Astrocyte (in vitro differentiated cells and primary cell): ENCODE measurements at regions not wholly inside any gene's neighbourhood (a gene's known extent, or its start where the extent isn't known, plus 50 kb on each side); places are given as distances from the start of the nearest gene placed in this dataset.
A peak's percentile ranks its signal among the peaks of the same experiment; 100 is the strongest.

ENCODE experiments used
- DNase-seq: peaks from one replicate; pipeline ENCODE4 v3.0.0-alpha.2; 2010; ENCODE audit warnings: low read depth
- FAIRE-seq: peaks from 2 replicates; lab custom pipeline; 2011; peaks lifted over from hg19 to GRCh38; lab: Jason Lieb, UNC
- H2AFZ ChIP-seq: 2 replicates; pipeline ENCODE4 v1.6.0; 2012; ENCODE audit warnings: low read depth, low read length, inconsistent platforms
- H3K27ac ChIP-seq: 2 replicates; pipeline ENCODE4 v1.5.1; 2011; ENCODE audit warnings: low read depth, low read length, inconsistent platforms
- H3K27me3 ChIP-seq: 2 replicates; pipeline ENCODE4 v1.6.0; 2011; ENCODE audit warnings: low read length, inconsistent platforms; ENCODE audit not compliant: insufficient read depth
- H3K36me3 ChIP-seq: 2 replicates; pipeline ENCODE4 v1.5.1; 2011; ENCODE audit warnings: low read length, inconsistent platforms; ENCODE audit not compliant: insufficient read depth
- H3K4me1 ChIP-seq: 2 replicates; pipeline ENCODE4 v1.5.1; 2011; ENCODE audit warnings: low read length, inconsistent platforms; ENCODE audit not compliant: insufficient read depth
- H3K4me2 ChIP-seq: 2 replicates; pipeline ENCODE4 v1.6.0; 2012; ENCODE audit warnings: low read length, inconsistent platforms
- H3K4me3 ChIP-seq: 2 replicates; pipeline ENCODE4 v1.5.1; 2011; ENCODE audit warnings: low read depth, mild to moderate bottlenecking, low read length, inconsistent platforms; ENCODE audit not compliant: insufficient read depth
- H3K79me2 ChIP-seq: 2 replicates; pipeline ENCODE4 v1.6.0; 2012; ENCODE audit warnings: mild to moderate bottlenecking, low read length, inconsistent platforms; ENCODE audit not compliant: insufficient read depth
- H3K9ac ChIP-seq: 2 replicates; pipeline ENCODE4 v1.6.0; 2012; ENCODE audit warnings: mild to moderate bottlenecking, low read length, inconsistent platforms
- H3K9me3 ChIP-seq: 2 replicates; pipeline ENCODE4 v1.5.1; 2012; ENCODE audit warnings: low read depth, mild to moderate bottlenecking, low read length, inconsistent platforms; ENCODE audit not compliant: insufficient read depth
- H4K20me1 ChIP-seq: 2 replicates; pipeline ENCODE4 v1.6.0; 2012; ENCODE audit warnings: low read length, inconsistent platforms; ENCODE audit not compliant: insufficient read depth
- H3K27ac Mint-ChIP-seq: one replicate; pipeline ENCODE4 v1.8.0; 2021; ENCODE audit warnings: mild to moderate bottlenecking, mixed read lengths; ENCODE audit not compliant: unreplicated experiment
- H3K27me3 Mint-ChIP-seq: one replicate; pipeline ENCODE4 v1.8.0; 2021; ENCODE audit warnings: low read depth, mixed read lengths; ENCODE audit not compliant: unreplicated experiment
- H3K36me3 Mint-ChIP-seq: one replicate; pipeline ENCODE4 v1.8.0; 2021; ENCODE audit warnings: low read depth, mixed read lengths; ENCODE audit not compliant: unreplicated experiment
- H3K4me1 Mint-ChIP-seq: one replicate; pipeline ENCODE4 v1.8.0; 2021; ENCODE audit warnings: low read depth, mixed read lengths; ENCODE audit not compliant: unreplicated experiment
- H3K4me3 Mint-ChIP-seq: one replicate; pipeline ENCODE4 v1.8.0; 2021; ENCODE audit warnings: mild to moderate bottlenecking, moderate library complexity, mixed read lengths; ENCODE audit not compliant: unreplicated experiment
- H3K9me3 Mint-ChIP-seq: one replicate; pipeline ENCODE4 v1.8.0; 2021; ENCODE audit warnings: mild to moderate bottlenecking, mixed read lengths; ENCODE audit not compliant: unreplicated experiment
- CTCF ChIP-seq: IDR thresholded peaks from 2 replicates; pipeline ENCODE4 v1.5.1; 2011; ENCODE audit warnings: low read depth, mild to moderate bottlenecking, inconsistent platforms, low read length, moderate library complexity; ENCODE audit not compliant: insufficient read depth
- EZH2 ChIP-seq: IDR thresholded peaks from 2 replicates; pipeline ENCODE4 v1.6.1; 2012; ENCODE audit warnings: mild to moderate bottlenecking, low read length, inconsistent platforms; ENCODE audit not compliant: insufficient read depth

GRCh38 chr1:219427989-219428388, 184.9 kb downstream of the ZC3H11B start:
- no peak overlapping the region for H3K4me3 Mint-ChIP-seq
- Histone ChIP-seq H3K27me3 (no peaks in the 10 kb centered on the region), H3K4me1 (peaks cover 3% of the 10 kb centered on the region), H3K4me3 (no peak overlapping the region), H4K20me1 (no peaks in the 10 kb centered on the region), H3K9ac (no peak overlapping the region), H3K27ac (no peak overlapping the region), H3K4me2 (no peak overlapping the region), H2AFZ (no peak overlapping the region), H3K79me2 (no peaks in the 10 kb centered on the region), H3K9me3 (no peaks in the 10 kb centered on the region), H3K36me3 (no peaks in the 10 kb centered on the region)
- no peaks in the 10 kb centered on the region for H3K27me3 Mint-ChIP-seq
- no peaks in the 10 kb centered on the region for H3K9me3 Mint-ChIP-seq
- FAIRE-seq (no peak), DNase-seq (peak; percentile 47)
- TF ChIP-seq CTCF (no peak), EZH2 (no peak)
- H3K36me3 Mint-ChIP-seq, result no peaks in the 10 kb centered on the region
- peaks cover 3% of the 10 kb centered on the region for H3K4me1 Mint-ChIP-seq
- H3K27ac Mint-ChIP-seq, result no peak overlapping the region

GRCh38 chr1:219427403-219427802, 185.5 kb downstream of the ZC3H11B start:
- H3K4me1 ChIP-seq, result peaks cover 5% of the 10 kb centered on the region
- H3K9me3 ChIP-seq, result no peaks in the 10 kb centered on the region
- H2AFZ ChIP-seq, result no peak overlapping the region
- FAIRE-seq, result no peak
- Mint-ChIP-seq H3K4me1 (peaks cover 3% of the 10 kb centered on the region), H3K27me3 (no peaks in the 10 kb centered on the region), H3K27ac (no peak overlapping the region), H3K4me3 (no peak overlapping the region), H3K36me3 (no peaks in the 10 kb centered on the region), H3K9me3 (no peaks in the 10 kb centered on the region)
- DNase-seq, result no peak
- no peaks in the 10 kb centered on the region for H3K79me2 ChIP-seq
- H3K9ac ChIP-seq, result no peak overlapping the region
- H3K27ac ChIP-seq, result no peak overlapping the region
- H3K36me3 ChIP-seq, result no peaks in the 10 kb centered on the region
- no peak overlapping the region for H3K4me2 ChIP-seq
- H3K27me3 ChIP-seq, result no peaks in the 10 kb centered on the region
- no peak overlapping the region for H3K4me3 ChIP-seq
- TF ChIP-seq EZH2 (no peak), CTCF (no peak)
- H4K20me1 ChIP-seq, result no peaks in the 10 kb centered on the region

GRCh38 chr1:219422811-219423598, 189.9 kb downstream of the ZC3H11B start:
- Mint-ChIP-seq H3K36me3 (no peaks in the 10 kb centered on the region), H3K9me3 (no peaks in the 10 kb centered on the region), H3K27ac (no peak overlapping the region), H3K27me3 (no peaks in the 10 kb centered on the region), H3K4me3 (no peak overlapping the region), H3K4me1 (no peaks in the 10 kb centered on the region)
- Histone ChIP-seq H3K27ac (peak overlapping the region; percentile 55), H3K36me3 (no peaks in the 10 kb centered on the region), H3K4me2 (peak overlapping the region; percentile 27), H3K9me3 (no peaks in the 10 kb centered on the region), H3K9ac (peak overlapping the region; percentile 23), H3K4me1 (peaks cover 5% of the 10 kb centered on the region), H2AFZ (no peak overlapping the region), H3K27me3 (no peaks in the 10 kb centered on the region), H3K4me3 (no peak overlapping the region), H4K20me1 (no peaks in the 10 kb centered on the region), H3K79me2 (no peaks in the 10 kb centered on the region)
- peak; percentile 74 for DNase-seq
- TF ChIP-seq EZH2 (no peak), CTCF (no peak)
- peak; percentile 43 for FAIRE-seq
